T-helper 2 cell (primary cell): ENCODE measurements at regions not wholly inside any gene's neighbourhood (a gene's known extent, or its start where the extent isn't known, plus 50 kb on each side); places are given as distances from the start of the nearest gene placed in this dataset.

Experiments
- DNase-seq, 5 experiments: peaks; one replicate each; pipeline versions ENCODE4 v3.0.0 to v3.0.0-alpha.2; 2012 to 2022

DNA sequence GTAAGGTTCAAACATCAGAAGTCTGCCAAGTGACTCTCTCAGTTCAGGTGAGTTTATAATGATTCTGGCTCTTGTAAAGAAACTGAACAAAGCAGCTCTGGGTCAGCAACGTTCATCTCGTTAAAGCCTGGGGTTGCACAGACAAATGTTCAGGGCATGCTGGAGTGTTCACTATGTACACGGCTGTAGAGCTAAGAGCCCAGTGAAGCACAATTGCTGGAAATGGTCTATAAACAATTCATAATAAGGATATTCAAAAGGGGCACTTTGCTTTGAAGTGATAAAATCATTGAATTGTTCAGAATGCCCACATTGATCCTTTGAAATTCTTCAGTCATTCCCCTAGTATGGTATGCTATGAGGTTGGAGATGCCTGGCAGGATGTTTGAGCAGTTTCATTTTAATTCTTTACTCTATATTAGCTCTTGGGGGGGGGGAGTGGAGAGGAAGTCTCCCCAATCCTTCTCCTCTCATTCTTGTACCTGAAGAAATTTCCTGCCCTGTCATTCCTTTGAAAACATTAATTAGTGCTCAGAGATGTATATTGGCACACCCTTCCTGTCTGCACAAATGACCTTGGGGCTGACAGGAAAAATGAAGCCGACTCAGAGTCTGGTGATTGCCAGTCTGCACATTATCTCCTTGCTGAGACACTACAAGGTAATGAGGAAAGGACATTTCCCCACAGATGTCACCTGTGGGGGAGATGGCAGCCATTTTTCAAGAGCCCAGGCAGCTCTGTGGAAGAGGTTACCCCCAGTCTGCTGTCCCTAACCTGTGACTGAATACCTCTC is 145.5 kb downstream of the DLEU7 start:
- no peak for DNase-seq

DNA sequence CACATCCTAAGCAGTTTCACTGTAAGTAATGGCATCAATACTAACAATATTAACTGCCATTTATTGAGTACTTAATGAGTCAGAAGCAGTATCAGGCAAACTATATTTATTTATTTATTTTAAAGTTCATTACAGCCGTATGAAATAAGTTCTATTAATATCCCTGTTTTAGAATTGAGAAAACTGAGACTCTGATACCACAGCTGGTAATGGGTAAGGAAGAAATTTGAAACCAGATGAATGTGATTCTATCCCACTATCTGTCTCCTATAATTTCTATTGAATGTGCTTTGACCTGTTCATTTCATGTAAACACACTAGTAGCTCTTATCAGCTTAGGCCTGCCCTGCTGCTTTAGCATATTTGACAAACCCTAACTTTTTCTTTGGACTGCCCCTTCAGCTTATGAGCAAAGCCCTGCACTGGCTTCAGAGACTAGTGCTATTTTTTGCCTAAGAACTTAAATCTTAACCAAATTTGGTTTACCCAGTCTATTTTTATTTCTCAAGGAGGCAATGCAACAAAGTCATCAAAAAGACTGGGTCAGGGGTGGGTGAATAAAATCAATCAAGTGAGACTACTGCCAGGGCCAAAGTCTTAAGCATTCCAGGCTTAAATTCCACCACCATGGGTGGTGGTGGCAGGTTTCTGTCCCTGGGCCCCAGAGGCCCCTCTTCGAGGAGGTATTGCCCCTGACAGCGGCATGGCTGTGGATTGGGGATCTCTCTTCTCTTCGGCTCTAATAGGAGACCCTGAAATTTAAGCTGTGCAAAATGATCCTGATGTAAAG is 143.4 kb downstream of the DLEU7 start:
- DNase-seq, result no peak

DNA sequence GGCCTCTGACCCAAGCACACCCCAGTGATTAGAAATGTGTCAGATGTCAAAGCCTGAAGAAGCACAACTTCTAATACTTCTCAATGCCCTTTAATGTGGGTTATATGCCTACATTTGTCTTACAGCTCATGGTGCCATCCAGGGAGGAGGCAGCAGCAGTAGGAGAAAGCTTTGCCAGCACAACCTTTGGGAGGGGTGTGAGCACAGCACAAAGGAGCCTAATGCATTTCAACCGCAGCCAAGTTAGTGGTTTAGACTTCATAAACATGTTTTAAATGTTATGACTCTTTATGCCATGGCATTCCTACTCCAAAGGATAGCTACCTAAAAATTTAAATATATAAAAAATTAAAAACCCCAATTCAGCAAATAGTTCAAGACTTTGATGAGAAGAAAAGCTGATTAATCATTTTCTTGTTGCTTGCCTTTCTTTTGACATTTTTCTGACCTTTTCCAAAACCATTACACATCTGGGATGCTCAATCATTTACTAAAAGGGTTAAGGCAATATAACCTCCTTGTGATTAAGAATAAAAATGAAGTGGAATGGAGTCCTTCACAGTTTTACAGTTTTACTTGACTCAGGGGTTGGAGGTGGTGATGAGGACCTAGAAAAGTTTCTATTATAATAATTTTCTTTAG is 142.7 kb downstream of the DLEU7 start:
- no peak for DNase-seq

DNA sequence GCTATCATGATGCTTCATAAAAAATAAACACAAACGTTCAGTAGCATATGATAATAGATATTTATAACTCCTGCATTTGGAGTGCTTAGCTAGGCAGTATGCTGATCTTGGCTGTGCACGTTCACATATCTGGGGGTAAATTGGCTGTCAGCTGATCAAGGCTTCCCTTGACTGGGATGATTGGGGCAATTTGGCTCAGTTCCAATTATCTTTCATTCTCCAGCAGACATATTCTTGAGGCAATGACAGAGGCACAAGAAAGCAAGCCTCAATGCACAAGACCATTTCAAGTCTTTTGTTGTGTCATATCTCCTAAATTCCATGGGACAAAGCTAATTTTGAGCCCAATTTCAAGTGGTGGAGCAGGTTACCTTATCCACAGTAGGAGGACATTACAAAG is 142.0 kb downstream of the DLEU7 start:
- DNase-seq, result no peak

DNA sequence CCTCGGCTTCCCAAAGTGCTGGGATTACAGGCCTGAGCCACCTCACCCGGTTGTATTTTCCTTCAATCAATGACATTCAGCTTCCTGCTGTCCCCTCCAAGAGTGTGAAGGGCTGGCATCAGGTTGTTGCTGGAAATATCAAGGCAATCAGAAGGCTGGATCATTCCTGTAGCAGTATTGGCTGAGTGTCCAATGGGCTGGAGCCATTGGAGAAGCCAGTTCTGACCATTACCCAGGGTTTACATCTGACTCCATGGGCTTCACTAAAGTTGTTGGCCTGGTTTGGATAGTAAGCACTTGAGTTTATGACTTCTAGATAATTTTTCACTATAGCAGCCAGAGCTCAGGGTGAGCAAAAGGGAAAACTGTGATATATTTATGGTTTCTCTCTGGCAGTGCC is 137.0 kb downstream of the DLEU7 start:
- no peak for DNase-seq

DNA sequence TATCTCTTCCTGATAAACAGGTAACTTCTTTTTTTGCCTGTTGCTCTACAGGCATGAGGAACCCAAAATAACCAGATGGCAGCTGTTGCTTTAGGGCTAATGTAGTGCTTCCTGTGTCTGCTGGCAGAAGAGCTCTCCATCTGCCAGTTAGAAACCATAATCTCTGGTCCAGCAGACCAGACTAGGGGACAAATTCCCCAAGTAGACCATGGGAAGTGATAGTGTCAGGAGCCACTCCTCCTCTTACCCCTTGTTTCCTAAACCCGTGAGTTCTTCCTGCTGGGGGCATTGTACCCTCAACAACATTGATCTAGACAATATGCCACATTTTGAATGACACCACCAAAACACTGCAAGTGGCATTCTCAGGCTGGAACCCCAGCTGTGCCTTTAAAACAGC is 135.9 kb downstream of the DLEU7 start:
- no peak for DNase-seq

DNA sequence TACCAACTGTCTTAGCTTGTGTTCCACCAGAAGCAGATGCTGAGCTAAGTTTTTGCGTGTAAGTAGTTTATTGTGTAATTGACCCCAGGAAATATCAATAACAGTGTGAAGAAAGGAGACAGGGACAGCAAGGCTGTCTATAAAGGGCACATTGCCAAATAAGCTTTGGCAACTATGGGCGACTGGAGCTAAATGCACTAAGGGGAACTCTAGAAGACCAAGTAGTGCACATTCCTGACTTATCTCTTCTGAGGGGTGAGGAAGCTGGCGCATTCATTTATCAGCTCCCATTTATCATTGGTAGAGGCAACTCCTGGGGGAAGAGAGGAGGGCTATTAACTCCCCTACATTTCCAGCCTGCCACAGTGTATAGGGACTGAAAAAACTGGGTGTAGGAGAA is 135.0 kb downstream of the DLEU7 start:
- DNase-seq, result no peak

DNA sequence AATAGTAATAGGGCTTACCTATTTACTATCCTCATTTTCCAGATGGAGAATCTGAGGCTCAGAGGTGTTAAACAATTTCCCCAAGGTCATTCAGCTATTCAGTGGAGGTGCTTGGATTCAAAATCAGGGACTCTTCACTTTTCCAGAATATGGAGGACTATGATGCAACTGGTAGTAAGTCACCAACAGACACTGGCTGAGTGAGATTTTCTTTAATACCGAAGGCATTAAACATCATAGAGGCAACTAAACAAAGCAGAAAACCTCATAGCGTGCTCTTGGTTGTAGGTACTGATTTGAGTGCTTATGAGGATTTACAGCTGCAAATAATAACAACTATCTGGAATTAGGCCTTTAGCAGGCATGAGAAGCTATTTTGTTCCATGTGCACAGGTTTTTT is 134.4 kb downstream of the DLEU7 start:
- no peak for DNase-seq

DNA sequence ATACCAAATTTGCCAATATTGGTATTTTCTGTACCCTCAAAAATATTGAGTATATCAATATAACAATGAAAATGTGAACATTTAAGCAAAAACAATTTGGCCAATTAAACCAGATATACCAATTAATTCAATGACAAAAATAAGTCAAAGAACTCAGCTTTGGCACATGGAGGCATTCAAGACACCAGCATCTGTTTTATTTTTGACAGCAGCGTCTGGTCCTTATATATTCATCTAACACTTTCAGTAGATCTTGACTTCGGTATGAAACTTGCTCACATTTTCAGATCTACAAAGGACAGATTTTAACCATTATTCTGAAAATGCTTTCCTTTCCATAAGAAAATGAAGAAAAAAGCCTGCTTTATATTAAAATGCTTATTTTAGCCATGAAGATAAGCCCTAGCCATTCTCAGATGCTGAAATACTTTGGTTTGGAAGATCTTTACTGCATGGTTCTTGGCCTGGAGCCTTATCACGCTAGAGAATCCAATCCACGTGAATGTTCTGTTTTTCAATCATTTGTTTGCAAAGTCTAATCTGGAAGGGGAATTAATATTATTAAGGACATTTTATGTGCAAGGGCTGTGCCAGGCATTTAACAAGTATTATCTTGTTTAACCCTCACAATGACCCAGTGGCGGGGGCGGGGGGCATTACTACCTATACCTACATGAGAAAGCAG is 132.2 kb downstream of the DLEU7 start:
- DNase-seq, result no peak

DNA sequence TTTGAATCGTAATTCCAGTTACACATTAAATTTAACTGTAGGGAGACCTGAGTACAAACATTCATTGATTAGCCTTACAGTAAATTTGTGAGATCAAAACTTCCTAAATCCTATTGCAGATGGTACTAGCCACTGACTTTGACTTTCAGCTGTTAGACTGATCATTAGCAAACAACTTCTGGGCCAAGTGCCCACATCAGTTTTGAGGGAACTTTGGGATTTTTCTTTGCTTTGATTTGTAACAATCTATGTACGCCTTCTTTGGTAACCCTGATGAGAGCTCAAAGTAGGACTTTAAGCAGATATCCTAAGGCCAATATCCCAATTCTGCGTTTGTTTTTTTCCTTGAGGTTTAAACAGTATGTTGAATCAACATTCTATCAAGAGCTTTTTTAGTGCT is 131.5 kb downstream of the DLEU7 start:
- DNase-seq, result no peak

DNA sequence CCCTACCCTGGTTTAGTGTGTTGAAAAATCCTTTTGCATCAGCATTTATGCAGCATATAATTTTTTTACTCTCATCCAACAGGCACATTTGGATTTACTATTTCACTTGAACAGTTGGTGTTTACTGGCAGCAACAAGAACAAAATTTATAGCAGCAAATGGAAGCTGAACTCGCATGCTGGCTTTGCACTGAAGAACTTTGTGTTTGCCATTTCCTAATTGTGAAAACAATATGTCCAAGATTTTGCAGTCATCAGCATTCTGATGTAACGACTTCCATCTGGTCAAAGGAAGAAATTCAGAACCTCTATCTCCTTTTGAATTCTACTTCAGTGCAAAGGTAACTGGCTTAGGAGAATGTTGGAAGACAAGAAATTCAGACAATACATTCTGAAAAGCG is 131.0 kb downstream of the DLEU7 start:
- no peak for DNase-seq

DNA sequence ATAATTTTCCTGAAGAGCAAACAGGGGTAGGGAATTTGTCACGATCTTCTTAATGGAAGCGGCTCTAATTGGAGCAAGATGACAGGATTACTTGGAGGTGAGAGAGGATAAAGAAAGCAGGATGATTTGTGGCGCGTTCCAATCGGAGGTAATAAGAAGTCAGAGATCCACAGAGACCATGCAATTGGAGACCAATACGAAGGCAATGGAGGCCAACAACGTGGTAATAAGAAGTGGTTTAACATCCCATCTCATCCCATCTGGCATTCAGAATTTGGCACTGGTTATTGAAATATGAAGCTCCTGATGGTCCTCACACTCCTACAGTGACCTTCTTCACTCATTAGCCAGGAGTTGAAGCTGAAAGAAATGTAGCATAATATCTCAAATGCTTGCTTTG is 130.6 kb downstream of the DLEU7 start:
- DNase-seq, result no peak

DNA sequence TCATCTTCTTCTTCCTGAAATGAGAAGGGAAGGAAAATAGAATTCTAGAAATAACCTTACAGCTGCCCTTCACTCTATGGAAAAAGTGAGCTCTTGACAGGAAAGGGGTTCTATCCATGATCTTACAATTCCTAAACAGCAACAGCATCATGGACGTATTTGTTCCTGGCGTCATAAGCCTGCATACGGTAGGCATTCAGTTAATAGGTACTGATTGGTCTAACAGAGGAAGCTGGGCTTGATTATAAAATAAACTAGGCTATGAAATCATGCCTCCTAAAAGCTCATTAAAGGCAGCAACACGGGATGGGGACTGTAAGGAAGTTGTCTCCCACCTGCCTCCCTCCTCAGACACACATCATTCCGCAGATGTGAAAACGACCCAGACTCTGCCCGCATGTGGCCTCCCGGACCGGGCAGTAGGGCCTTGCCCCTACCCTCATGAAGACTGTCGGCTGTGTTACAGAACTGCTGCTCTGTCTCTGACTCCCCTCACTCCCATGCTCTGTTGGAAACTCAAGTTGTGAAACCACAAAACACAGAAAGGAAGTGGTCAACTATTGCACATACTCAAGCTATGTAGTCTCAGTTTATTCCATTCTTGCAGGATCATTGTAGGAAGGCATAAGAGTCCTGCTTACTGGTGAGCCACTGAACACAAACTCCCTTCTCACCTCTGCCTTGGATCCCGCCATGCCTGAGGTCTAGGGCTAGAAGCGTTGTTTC is 129.8 kb downstream of the DLEU7 start:
- peak in 2 of 5 experiments; percentile 43 to 73 for DNase-seq

DNA sequence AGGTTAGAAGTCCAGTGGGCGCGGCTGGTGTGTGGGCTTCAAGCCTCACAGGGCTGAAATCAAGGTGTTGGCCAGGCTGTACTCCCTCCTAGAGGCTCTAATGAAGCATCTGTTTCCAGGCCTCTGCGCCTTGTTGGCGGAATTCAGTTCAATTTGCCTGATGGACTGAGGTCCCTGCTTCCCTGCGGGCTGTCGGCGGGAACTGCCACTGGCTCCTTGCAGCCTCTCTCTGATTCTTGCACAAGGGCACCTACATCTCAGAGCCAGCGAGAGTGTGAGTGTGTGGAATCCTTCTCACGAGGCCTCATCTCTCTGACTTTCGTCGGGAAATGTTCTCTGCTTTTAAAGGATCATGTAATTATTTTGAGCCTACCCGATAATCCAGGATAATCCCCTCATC is 128.6 kb downstream of the DLEU7 start:
- DNase-seq, result no peak

DNA sequence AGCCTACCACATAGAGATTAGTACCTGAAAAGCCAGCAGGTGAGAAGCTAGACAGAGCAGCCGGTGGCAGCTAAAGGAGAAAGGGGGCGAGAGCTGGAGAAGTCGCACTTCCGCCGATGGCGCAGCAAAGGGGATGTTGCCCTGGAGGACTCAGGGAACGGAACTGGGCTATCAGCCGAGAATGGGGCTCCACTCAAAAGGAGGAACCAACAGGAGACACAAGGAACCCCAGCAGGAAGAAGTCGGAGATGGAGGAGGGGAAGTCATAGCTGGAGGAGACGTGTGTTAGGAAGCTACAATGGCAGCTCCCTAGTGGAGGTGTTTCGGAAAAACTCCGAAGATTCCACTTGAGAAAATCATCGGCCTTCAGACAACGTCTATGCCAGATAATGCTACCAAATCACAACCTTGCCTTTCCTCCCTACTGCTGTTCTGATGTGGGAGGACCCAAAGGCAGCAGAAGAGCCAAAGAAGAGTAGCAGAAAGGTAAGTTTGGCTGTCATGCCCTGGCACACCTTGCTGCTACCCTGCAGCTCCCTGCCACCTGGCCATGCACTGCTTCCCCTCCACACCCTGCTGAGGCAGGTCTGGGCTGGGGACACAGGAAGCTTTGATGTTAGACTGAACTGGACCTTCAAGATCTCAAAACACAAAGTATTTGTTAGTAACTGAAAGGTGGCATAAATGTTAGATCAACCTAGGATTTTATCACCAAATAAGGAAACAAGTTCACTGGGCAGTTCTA is 127.9 kb downstream of the DLEU7 start:
- DNase-seq, result no peak

DNA sequence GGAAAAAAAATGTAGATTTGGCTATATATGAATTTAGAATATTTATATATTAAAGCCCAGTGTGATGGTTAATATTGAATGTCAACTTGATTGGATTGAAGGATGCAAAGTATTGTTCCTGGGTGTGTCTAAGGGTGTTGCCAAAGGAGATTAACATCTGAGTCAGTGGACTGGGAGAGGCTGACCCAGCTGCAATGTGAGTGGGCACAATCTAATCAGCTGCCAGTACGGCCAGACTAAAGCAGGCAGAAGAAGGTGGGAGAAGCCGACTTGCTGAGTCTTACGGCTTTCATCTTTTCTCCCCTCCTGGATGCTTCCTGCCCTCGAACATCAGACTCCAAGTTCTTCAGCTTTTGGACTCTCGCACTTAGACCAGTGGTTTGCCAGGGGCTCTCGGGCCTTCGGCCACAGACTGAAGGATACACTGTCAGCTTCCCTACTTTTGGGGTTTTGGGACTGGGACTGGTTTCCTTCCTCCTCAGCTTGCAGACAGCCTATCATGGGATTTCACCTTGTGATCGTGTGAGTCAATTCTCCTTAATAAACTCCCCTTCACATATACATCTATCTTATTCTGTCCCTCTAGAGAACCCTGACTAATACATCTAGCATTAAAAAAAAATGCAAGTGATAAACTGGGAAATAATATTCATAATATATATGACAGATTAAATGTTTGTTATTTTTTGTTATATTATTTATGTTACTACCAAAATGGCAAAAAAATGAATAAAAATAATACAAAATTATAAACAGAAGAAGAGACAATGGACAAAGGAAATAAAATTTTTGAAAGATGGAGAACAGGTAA is 122.4 kb downstream of the DLEU7 start:
- no peak for DNase-seq

DNA sequence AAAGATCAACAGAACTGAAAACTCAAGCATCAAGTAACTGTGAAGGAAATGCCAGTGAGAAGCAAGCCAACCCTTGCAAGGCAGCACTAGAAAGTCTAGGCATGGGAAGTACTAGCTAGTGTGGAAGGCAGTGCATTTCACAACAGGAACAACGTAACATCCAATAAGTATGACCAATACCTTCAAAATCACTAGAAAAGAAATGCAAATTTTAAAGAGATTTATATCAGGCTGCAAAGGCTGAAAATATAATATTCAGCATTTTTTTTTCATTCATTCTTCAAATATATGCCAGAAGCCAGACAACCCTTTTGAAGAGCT is 121.9 kb downstream of the DLEU7 start:
- no peak for DNase-seq

DNA sequence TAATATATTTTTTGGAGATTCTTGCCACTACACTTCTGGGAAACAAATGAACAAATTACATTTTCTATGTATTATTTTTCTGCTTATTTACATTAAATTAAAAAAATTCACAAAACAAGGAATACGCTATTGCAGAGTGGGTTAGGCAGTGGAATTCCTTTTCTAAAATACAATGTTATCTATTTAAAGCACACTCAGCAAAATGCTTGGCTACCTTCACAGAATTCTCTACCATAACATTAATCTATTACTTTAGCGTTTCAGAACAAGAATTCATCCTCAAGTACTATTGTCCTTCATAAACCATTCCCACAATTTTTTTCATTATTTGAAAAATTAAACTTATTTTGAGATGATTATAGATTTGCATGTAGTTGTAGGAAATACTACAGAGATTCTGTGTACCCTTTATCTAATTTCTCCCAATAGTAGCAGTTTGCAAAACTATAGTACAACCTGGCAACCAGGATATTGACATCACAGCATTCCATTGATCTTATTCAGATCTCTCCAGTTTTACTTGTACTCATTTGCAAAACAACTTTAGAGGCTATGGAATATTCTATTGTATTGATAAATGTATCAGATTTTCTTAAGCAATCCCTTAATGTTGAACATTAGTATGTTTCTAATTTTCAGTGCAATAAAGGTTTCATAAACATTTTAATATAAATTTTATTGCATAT is 120.9 kb downstream of the DLEU7 start:
- DNase-seq, result no peak

DNA sequence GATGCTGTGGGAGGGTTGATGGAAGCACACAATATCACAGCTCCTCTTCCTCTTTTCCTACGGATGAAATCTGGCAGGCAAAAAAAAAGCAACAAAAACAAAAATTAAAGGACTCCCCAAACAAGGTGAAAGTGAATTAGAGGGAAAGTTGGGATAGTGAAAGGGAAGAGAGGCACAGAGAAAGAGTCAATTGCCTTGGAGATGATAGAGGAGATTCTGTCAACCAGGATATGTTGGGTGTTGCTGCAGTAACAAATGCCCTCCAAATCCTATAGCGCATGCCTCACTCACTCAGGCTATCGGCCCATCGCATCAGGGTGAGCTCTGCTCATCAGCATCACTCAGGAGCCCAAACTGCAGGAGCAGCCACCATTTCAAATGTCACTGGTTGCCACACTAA is 119.1 kb downstream of the DLEU7 start:
- DNase-seq, result no peak

DNA sequence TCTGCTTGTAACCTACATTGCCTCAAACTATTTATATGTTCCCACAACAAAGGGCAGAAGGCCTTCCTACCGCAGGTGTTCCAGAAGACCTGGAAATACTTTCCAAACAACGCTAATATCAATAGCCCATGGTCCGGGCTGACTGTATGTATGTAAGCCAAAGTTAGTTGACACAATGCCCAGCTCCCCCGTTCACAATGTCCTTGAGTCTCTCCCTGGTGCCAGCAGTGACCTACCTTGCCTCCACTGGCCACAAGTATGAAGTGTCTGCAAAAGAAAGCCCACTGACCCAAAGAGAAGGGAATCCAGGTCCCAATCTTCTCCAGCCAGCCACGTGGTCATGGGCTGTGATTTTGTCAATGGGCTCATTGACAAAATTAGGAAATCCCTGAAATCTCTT is 118.6 kb downstream of the DLEU7 start:
- no peak for DNase-seq
